ENCODE measurements at regions not wholly inside any gene's neighbourhood (a gene's known extent, or its start where the extent isn't known, plus 50 kb on each side); places are given as distances from the start of the nearest gene placed in this dataset.

DNA sequence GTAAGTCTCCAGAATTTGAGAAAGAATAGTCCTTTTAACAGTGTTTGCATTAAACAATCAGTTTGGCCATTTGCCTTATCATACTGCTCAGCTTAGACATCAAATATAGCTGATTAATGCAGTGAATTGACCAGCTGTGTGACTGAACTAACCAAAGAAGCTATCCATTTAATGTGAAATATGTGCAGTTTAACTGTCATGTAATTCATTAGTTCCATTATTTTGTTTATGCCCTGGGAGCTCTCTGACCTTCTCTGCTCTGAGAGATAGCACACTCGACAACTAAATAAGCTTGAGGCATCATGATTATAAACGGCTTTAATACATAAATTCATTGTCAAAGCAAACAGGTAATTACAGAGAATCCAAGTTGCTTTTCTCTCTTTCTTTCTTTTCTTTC, 324.3 kb upstream of the PCDH7 start:
- Histone ChIP-seq H3K4me1 (ENCODE audit: control insufficient read depth in 5 of 5, insufficient read depth in 5 of 5, low read length in 5 of 5) (no peaks in the 10 kb centered on the region), H3K9me3 (ENCODE audit: control insufficient read depth in 4 of 4, insufficient read depth in 3 of 4, low read length in 3 of 4) (peaks cover 0 to 8% (median 0%) of the 10 kb centered on the region in 4 donors), H3K27me3 (ENCODE audit: control insufficient read depth in 3 of 3, insufficient read depth in 3 of 3, low read length in 2 of 3) (no peaks in the 10 kb centered on the region), H3K9ac (ENCODE audit: insufficient read depth in 1 of 2, low read length in 2 of 2) (no peak overlapping the region), H3K4me3 (no peak overlapping the region), H3K27ac (ENCODE audit: low read depth in 1 of 2, low read length in 1 of 2) (no peak overlapping the region), H3K36me3 (ENCODE audit: control insufficient read depth in 4 of 4, insufficient read depth in 4 of 4, low read length in 4 of 4) (no peaks in the 10 kb centered on the region)
- no peak for ATAC-seq (ENCODE audit: insufficient read depth, low FRiP score)
- DNase-seq = no peak
- TF ChIP-seq, protein P1, sequence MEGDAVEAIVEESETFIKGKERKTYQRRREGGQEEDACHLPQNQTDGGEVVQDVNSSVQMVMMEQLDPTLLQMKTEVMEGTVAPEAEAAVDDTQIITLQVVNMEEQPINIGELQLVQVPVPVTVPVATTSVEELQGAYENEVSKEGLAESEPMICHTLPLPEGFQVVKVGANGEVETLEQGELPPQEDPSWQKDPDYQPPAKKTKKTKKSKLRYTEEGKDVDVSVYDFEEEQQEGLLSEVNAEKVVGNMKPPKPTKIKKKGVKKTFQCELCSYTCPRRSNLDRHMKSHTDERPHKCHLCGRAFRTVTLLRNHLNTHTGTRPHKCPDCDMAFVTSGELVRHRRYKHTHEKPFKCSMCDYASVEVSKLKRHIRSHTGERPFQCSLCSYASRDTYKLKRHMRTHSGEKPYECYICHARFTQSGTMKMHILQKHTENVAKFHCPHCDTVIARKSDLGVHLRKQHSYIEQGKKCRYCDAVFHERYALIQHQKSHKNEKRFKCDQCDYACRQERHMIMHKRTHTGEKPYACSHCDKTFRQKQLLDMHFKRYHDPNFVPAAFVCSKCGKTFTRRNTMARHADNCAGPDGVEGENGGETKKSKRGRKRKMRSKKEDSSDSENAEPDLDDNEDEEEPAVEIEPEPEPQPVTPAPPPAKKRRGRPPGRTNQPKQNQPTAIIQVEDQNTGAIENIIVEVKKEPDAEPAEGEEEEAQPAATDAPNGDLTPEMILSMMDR (IDR thresholded peaks at IDR 0.05; ENCODE audit: control extremely low read depth, extremely low read depth) = no peak
- WGBS, 2 donors = 72 to 74% methylated on average over 2 of the region's 2 CpGs

DNA sequence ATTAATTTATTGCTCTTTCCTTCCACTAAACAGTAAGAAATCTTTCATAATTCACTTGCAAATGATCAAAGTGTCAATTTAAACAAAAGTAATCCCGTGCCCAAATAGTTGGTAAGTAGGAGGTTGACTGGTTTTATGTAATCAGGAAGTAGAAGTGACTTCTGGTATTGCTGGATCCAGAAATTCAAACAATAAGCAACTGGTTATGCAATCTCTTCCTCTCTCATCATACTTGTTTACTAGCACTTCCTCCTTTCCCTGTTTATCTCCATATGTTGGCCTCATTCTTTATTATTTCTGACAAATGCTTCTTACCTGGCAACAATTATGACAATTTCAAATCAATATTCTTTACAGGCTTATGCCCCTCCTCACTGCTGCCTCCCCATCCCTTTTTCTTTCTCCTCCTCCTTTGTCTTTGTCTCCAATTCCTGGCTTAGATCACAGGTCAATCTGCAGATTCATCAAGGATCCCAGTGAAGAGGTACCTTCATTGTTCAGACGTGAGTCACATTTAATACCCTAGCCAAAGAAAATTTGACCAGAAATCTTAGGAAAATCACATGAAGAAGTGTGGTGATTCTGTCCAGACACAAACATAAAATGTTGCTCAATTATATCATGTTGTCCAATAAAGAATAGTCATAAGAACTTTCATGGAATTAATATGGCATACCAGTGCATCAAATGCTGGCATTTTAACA, 323.2 kb upstream of the PCDH7 start:
- Histone ChIP-seq H3K4me3 (no peak overlapping the region), H3K36me3 (ENCODE audit: control insufficient read depth in 4 of 4, insufficient read depth in 4 of 4, low read length in 4 of 4) (no peaks in the 10 kb centered on the region), H3K4me1 (ENCODE audit: control insufficient read depth in 5 of 5, insufficient read depth in 5 of 5, low read length in 5 of 5) (no peaks in the 10 kb centered on the region), H3K9ac (ENCODE audit: insufficient read depth in 1 of 2, low read length in 2 of 2) (no peak overlapping the region), H3K27ac (ENCODE audit: low read depth in 1 of 2, low read length in 1 of 2) (no peak overlapping the region), H3K9me3 (ENCODE audit: control insufficient read depth in 4 of 4, insufficient read depth in 3 of 4, low read length in 3 of 4) (peaks cover 0 to 8% (median 0%) of the 10 kb centered on the region in 4 donors), H3K27me3 (ENCODE audit: control insufficient read depth in 3 of 3, insufficient read depth in 3 of 3, low read length in 2 of 3) (no peaks in the 10 kb centered on the region)
- TF ChIP-seq, protein P1 (IDR thresholded peaks at IDR 0.05; ENCODE audit: control extremely low read depth, extremely low read depth) = no peak
- DNase-seq = peak in 2 of 3 donors; percentile 4 to 26
- no peak for ATAC-seq (ENCODE audit: insufficient read depth, low FRiP score)
- WGBS, 2 donors = 40% methylated on average over 2 of the region's 2 CpGs

DNA sequence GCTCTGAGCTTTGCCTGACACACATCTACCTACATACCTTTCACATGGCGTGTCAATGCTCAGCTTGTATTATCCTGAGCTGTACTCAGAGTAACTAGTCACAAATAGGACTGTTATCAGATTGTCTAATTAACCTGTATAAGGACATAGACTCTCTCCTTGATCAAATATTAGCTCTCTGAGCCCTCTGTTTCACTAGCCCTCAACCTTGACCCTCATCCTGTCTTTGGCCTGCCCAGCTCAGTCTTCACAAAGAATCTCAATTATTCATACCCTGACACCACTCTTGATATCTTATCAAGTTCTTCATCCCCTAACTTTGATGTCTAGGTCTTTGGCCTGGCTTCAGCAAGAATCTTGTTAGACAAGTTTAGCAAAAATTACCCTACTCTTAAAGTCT, 320.7 kb upstream of the PCDH7 start:
- no peak overlapping the region for H3K9ac ChIP-seq (ENCODE audit: insufficient read depth in 1 of 2, low read length in 2 of 2)
- H3K9me3 ChIP-seq (ENCODE audit: control insufficient read depth in 4 of 4, insufficient read depth in 3 of 4, low read length in 3 of 4) = no peaks in the 10 kb centered on the region
- no peak overlapping the region for H3K4me3 ChIP-seq
- H3K4me1 ChIP-seq (ENCODE audit: control insufficient read depth in 5 of 5, insufficient read depth in 5 of 5, low read length in 5 of 5) = no peaks in the 10 kb centered on the region
- H3K36me3 ChIP-seq (ENCODE audit: control insufficient read depth in 4 of 4, insufficient read depth in 4 of 4, low read length in 4 of 4) = no peaks in the 10 kb centered on the region
- ATAC-seq (ENCODE audit: insufficient read depth, low FRiP score) (no peak), DNase-seq (no peak)
- no peak overlapping the region for H3K27ac ChIP-seq (ENCODE audit: low read depth in 1 of 2, low read length in 1 of 2)
- TF ChIP-seq, protein P1 (IDR thresholded peaks at IDR 0.05; ENCODE audit: control extremely low read depth, extremely low read depth) = no peak
- no peaks in the 10 kb centered on the region for H3K27me3 ChIP-seq (ENCODE audit: control insufficient read depth in 3 of 3, insufficient read depth in 3 of 3, low read length in 2 of 3)
- 83 to 96% methylated on average over 1 of the region's 1 CpG for WGBS, 2 donors

DNA sequence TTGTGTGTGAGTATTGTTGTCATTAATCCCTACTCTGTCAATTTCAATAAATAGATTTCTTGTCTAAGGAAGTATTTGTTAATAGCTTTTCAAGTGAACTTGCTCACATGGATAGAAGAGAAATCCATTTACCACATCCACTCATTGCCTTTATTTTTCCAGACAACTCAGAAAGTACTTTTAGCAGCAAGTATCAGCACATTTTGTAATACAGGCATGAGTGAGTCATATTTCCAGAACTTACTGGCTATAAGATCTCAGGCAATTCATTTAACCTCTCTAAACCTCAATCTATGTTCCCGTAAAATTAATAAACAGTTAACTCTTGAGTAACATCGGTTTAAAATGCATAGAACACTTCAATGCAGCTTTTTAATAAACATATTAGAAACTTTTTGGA, 317.9 kb upstream of the PCDH7 start:
- TF ChIP-seq, protein P1 (IDR thresholded peaks at IDR 0.05; ENCODE audit: control extremely low read depth, extremely low read depth) = no peak
- H3K9me3 ChIP-seq (ENCODE audit: control insufficient read depth in 4 of 4, insufficient read depth in 3 of 4, low read length in 3 of 4) = peaks cover 0 to 6% (median 2%) of the 10 kb centered on the region in 4 donors
- H3K27ac ChIP-seq (ENCODE audit: low read depth in 1 of 2, low read length in 1 of 2) = no peak overlapping the region
- H3K4me1 ChIP-seq (ENCODE audit: control insufficient read depth in 5 of 5, insufficient read depth in 5 of 5, low read length in 5 of 5) = no peaks in the 10 kb centered on the region
- no peak for DNase-seq
- H3K9ac ChIP-seq (ENCODE audit: insufficient read depth in 1 of 2, low read length in 2 of 2) = no peak overlapping the region
- ATAC-seq (ENCODE audit: insufficient read depth, low FRiP score) = no peak
- H3K36me3 ChIP-seq (ENCODE audit: control insufficient read depth in 4 of 4, insufficient read depth in 4 of 4, low read length in 4 of 4) = no peaks in the 10 kb centered on the region
- WGBS, 2 donors = 88 to 90% methylated on average over 2 of the region's 2 CpGs
- no peak overlapping the region for H3K4me3 ChIP-seq
- no peaks in the 10 kb centered on the region for H3K27me3 ChIP-seq (ENCODE audit: control insufficient read depth in 3 of 3, insufficient read depth in 3 of 3, low read length in 2 of 3)
